GM18870 (cell line): ENCODE measurements at regions not wholly inside any gene's neighbourhood (a gene's known extent, or its start where the extent isn't known, plus 50 kb on each side); places are given as distances from the start of the nearest gene placed in this dataset.

Experiments
- ATAC-seq: cut with Tn5 transposase; IDR thresholded peaks from one replicate; pipeline ENCODE4 v1.9.1; 2021; ENCODE audit warnings: moderate library complexity; ENCODE audit not compliant: unreplicated experiment

DNA sequence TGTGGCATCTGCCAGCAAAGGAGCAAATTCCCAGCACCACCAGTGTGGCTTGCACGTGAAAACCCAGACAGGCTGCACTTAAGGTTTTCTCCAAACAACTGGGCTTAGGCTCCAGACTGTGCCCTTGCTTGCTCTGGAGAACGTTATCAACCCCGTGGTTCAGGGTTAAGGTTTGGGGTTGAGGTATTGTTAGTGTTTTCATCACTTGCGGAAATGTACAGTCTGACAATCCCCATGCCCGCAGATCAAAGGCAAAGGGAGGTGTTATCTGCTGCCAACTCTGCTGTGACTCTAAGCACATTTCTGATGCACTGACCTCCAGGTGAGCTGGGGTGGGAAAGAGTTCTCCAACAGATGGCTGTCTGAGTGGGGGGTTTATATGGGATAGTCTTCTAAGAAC lies 253.5 kb upstream of the NT5C1B start:
- no peak for ATAC-seq

- no peak for ATAC-seq
Measured at GRCh38 chr2:18841248-18842150, 252.1 kb upstream of the NT5C1B start.

DNA sequence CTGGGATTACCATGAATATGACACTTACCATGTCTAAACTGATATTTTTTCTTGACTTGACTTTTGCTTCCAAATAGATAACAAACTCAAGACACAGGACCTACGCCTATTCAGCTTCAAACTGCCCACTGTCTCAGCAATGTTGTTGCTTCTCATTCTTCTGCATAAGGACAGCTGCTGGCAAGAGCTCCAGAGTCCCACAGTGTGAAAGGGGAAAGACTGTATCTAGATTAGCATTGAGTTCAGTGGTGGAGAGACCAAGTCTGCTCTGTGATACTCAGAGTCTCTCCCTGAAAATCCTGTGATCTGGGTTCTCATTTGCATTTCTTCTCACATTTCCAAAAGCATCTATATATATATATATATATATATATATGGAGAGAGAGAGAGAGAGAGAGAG lies 247.9 kb upstream of the NT5C1B start:
- no peak for ATAC-seq

DNA sequence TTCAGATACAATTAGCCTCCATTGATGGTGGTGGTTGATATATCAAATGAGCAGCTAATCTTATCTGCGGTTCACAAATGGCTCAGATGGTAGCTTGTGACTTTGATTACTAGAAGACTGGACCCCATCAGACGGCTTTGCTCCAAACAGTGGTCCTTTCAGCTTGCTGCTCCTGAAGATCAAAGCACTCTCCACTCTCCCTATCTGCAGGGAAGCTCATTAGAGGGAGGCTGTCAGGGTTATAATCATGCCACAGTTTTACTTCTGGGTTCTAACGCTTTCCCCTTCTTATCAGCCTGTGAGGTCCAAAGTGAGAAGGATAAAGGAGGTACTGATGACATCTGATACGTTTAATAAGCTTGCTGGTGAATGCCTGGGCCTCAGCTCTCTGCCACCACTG lies 247.1 kb upstream of the NT5C1B start:
- ATAC-seq = no peak

DNA sequence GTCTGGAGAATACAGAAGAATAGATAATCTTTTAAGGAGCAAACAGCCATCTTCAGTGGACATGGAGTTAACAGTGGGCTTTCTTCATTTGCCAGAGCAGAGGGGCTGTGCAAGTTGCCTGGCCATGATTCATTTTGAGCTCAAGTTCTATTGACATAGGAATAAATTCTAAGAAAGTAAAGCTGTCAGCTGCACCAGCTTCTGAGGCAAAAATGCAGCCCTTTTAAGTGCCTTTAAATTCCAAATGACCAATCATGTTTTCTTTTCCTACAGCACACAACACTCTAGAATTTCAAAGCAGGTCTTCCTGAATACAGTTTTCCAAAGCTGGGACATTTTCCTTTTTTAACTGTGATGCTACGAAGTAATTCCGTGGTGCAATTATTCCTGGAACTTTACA lies 246.4 kb upstream of the NT5C1B start:
- ATAC-seq = no peak

DNA sequence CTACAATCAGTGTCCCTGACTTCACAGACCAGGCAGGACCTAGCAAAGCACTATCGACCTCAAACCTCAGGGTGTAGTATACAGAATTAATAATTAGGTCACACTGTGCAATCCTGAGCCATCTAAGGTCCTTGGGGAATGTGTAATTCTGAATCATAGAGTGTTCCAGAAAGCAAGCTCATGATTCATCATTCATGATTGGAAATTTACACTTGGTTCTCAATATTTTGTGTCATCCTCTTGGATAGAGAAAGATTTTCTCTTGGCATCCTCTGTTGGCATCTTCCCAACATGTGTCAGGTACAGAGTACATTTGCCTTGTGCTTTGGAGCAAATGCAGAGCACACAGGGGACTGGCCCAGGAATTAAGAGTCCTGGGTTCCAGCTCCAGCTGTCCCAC lies 245.0 kb upstream of the NT5C1B start:
- no peak for ATAC-seq

DNA sequence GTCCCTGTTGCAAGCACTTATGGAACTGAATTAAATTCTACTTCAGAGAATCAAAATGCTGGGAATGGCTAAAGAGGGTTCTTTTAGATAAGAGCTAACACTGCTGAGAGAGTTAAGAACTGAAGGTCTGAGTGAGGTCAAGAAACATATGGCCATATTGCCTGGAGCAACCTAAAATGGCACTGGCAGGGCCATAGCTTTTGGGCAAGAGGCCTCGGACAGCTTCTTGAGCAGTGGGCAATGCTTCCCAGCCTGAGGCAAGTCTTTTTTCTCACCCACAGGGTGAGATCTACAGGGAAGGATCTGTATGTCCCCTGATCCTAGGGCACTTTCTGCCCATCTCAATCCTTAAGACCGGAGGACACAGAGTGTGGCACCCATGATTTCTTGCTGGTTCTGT lies 244.6 kb upstream of the NT5C1B start:
- no peak for ATAC-seq

GRCh38 chr2:18831916-18832510 lies 242.6 kb upstream of the NT5C1B start:
- ATAC-seq = no peak

DNA sequence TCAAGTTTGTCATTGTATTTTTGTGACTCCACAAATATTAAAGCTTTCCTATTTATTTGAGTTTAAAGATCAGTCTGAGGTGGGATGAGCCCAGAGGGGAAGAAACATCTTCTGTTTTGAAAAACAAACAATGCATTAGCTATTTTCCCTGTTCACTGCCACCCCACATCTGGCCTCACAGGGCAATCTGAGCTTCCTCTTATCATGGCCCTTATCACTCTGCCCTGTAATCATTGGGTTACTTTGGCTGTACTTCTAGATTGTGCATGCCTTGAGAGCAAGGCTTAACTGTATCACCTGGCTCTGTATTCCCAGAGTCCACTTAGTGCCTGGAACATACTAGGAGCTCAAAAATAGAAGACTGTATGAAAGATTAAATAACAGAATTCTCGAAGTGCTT lies 241.6 kb upstream of the NT5C1B start:
- ATAC-seq = no peak

DNA sequence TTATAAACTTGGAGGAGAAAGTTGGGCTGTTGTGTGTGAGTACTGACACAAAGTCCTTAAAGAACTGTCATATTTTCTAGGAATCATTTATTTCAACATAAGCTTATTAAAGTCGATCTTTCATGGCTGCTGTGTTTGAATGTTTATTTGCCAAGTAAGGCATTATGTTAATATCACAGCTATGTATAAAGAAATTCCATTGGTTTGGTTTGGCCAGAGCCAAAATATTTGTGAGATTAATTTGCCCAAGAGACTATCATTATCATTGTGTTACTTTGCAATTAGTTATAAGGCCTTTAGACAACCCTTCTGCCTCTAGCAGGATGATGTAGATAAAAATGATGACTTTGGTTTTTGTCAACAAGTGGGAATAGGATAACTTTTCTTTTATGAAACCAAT lies 240.6 kb upstream of the NT5C1B start:
- ATAC-seq = no peak

DNA sequence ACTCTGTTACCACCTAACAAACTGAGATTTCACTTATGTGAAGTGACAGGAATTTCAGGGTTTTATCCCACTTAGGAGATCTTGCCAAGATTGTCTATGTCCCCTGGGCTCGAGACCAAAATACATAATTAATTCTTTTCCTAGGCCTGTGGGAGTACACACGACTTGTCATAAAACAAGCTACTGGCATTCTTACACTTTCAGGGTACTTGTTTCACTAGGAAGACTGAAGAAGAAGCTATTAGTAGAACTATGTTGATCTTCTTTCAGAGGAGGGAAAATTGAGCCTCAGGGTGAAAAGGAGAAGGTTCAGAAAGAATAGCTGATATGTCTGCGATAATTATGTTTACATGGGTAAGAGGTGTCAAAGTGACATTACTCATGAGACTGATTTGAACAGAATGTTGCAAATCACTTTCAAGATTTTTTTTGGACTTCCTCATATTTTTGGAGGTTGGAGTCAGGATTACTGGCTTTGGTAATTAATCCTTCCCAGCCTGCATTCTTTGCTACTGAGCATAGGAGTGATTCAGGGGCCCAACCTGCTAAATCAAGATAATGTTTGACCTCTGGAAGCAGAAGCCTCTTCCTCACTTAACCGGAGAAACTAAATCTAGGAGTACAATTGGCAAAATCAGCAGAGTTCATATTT lies 240.0 kb upstream of the NT5C1B start:
- ATAC-seq = no peak

DNA sequence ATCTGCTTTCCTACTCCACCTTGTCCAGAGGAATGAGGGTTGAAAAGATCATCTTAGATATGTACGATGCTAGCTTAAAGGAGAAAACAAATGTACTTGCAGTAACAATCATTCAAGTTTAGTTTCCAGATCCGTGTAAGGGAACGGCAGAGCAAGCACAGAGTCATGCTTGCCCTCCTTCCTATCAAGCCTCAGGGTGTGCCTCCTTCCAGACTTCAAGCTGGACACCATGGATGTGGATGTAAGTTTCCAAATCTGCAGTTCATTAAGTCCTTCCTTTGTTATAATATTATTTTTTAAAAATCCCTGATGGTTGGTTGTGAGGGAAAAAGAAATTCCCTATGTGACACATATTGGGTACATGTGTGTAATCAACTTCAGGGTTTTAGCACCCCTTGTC lies 238.9 kb upstream of the NT5C1B start:
- no peak for ATAC-seq

- no peak for ATAC-seq
Measured at GRCh38 chr2:18825838-18826237, 236.5 kb upstream of the NT5C1B start.

- no peak for ATAC-seq
Measured at GRCh38 chr2:18824915-18825314, 235.5 kb upstream of the NT5C1B start.

DNA sequence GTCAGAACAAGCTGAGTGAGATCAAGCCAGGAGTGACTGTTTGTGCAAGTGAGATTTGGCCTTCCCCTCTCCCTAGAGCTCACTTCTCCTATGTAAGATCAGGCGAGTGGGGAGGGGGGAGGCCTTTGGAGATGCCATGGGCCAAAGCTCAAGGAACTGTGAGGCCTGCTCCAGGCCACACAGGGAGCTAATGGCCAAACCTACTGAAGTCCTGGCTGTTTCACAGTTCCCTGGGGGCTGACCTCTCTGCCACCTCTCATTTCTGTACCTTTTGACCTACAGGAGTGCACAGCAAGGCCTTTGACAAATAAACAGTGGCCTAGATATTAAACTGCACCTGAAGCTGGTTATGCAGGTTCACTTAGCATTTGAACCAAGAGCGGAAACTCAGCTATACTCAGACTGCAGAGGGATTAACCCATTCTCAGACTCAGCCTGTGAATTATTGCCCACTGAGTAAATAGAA lies 235.0 kb upstream of the NT5C1B start:
- no peak for ATAC-seq

- no peak for ATAC-seq
Measured at GRCh38 chr2:18821431-18821830, 232.1 kb upstream of the NT5C1B start.

DNA sequence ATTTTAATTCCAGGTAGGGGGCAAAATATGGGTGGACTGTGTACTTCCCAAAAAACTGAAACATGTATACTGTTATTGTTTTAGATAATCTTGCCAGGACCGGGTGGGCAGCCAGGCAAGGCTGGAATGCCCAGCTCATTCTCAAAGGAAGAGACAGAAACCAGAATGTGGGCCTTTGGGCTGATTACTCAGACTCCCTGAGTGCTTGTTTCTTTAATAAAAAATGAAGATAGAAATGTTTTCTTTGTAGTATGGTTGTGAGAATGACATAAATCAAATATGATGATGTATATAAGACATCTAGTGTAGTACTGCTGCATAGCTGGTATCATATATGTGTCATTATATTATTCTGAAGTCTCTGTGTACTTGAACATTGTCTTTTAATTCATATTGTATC lies 231.6 kb upstream of the NT5C1B start:
- ATAC-seq = no peak

- ATAC-seq = no peak
Measured at GRCh38 chr2:18819566-18819965, 230.2 kb upstream of the NT5C1B start.

GRCh38 chr2:18814387-18814786 lies 225.0 kb upstream of the NT5C1B start:
- no peak for ATAC-seq

GRCh38 chr2:18804536-18804935 lies 215.2 kb upstream of the NT5C1B start:
- no peak for ATAC-seq

DNA sequence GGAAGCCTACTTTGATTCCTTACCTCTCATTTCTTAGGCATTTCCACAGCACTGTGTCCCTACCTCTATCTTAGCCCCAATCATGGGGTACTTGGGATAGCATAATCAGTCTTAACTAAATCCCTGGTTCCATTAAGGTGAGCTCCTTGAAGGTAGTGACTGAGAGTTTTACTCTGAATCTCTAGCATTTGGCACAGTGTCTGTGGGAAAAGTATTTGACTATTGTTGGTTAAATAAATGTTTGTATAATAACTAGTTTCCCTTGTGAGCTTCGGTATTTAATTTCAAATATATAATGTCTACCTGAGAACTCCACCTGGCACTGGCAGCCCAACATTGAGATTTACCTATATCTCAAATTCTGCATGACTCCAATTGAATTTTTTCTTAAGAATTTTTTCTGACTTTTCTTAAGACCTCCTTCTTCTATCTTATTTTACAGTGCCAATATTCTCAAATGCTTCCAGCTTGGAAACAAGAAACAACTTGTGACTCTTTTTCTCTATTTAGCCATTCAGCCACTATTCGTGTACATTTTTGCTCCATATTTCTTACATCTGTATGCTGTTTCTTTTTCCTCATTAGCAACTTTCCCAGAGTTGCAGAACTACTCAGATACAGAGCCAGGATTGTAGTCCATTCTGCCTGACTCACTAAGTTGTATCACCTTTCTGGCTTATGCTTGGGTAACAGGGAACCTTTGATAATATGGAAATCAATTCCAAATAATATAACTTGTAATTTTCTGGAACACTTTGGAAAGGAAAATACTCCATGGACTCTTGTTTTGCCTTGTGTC lies 214.0 kb upstream of the NT5C1B start:
- ATAC-seq = no peak
